ENCODE measurements at regions not wholly inside any gene's neighbourhood (a gene's known extent, or its start where the extent isn't known, plus 50 kb on each side); places are given as distances from the start of the nearest gene placed in this dataset.

DNA sequence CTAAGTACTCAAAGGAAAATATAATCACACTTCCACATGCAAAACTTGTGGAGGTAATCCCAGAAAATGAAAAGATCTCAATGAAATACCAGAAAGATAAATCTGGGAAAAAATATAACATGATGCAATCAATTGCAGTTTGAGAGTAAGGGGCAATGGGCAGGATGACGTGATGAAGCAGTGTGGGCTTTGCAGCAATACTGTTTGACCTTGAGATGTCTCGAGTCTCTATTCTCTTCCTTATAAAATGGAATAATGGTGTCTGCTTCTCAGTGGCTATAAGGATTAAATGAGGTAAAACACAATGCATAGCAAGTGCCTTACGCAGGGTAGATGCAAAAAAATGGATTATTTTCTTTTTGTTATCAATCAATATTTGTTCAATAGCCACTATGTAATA, 447.5 kb downstream of the BUD13 start:
- TF ChIP-seq, protein P1, sequence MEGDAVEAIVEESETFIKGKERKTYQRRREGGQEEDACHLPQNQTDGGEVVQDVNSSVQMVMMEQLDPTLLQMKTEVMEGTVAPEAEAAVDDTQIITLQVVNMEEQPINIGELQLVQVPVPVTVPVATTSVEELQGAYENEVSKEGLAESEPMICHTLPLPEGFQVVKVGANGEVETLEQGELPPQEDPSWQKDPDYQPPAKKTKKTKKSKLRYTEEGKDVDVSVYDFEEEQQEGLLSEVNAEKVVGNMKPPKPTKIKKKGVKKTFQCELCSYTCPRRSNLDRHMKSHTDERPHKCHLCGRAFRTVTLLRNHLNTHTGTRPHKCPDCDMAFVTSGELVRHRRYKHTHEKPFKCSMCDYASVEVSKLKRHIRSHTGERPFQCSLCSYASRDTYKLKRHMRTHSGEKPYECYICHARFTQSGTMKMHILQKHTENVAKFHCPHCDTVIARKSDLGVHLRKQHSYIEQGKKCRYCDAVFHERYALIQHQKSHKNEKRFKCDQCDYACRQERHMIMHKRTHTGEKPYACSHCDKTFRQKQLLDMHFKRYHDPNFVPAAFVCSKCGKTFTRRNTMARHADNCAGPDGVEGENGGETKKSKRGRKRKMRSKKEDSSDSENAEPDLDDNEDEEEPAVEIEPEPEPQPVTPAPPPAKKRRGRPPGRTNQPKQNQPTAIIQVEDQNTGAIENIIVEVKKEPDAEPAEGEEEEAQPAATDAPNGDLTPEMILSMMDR (IDR thresholded peaks at IDR 0.05), result no peak
- no peak for TF ChIP-seq POLR2AphosphoS5 (IDR thresholded peaks at IDR 0.05)
- TF ChIP-seq EP300 (IDR thresholded peaks at IDR 0.05), result no peak
- no peak for TF ChIP-seq POLR2A (IDR thresholded peaks at IDR 0.05)
